ENCODE measurements at regions not wholly inside any gene's neighbourhood (a gene's known extent, or its start where the extent isn't known, plus 50 kb on each side); places are given as distances from the start of the nearest gene placed in this dataset.

GRCh38 chr5:21644032-21644431, 1209.1 kb downstream of the CDH12 start:
- no peak for TF ChIP-seq POLR2AphosphoS5 (IDR thresholded peaks at IDR 0.05)
- H3K4me3 ChIP-seq: no peak overlapping the region
- intact Hi-C loops (cut with DNase I): no loop called here
- no peaks in the 10 kb centered on the region for H3K9me3 ChIP-seq
- 25 to 68% methylated on average over 3 of the region's 3 CpGs for WGBS, 2 donors
- no peak for DNase-seq
- H3K4me1 ChIP-seq: no peaks in the 10 kb centered on the region
- no peaks in the 10 kb centered on the region for H3K27me3 ChIP-seq
- no peak overlapping the region for H3K27ac ChIP-seq
- no peaks in the 10 kb centered on the region for H3K36me3 ChIP-seq

GRCh38 chr5:21642312-21642711, 1210.8 kb downstream of the CDH12 start:
- intact Hi-C loops (cut with DNase I): no loop called here
- H3K36me3 ChIP-seq: no peaks in the 10 kb centered on the region
- TF ChIP-seq EP300 (IDR thresholded peaks at IDR 0.05) (no peak), CTCF (IDR thresholded peaks at IDR 0.05) (no peak), POLR2A (IDR thresholded peaks at IDR 0.05) (no peak), POLR2AphosphoS5 (IDR thresholded peaks at IDR 0.05) (no peak)
- H3K27ac ChIP-seq: no peak overlapping the region
- no peaks in the 10 kb centered on the region for H3K27me3 ChIP-seq
- H3K9me3 ChIP-seq: no peaks in the 10 kb centered on the region
- DNase-seq: no peak
- H3K4me3 ChIP-seq: no peak overlapping the region
- 76 to 79% methylated on average over 1 of the region's 1 CpG for WGBS, 2 donors
- no peaks in the 10 kb centered on the region for H3K4me1 ChIP-seq

- 94 to 98% methylated on average over 2 of the region's 2 CpGs for WGBS, 2 donors
- TF ChIP-seq EP300 (IDR thresholded peaks at IDR 0.05): no peak
- TF ChIP-seq CTCF (IDR thresholded peaks at IDR 0.05): no peak
- Histone ChIP-seq H3K4me3 (no peak overlapping the region), H3K36me3 (no peaks in the 10 kb centered on the region), H3K27me3 (no peaks in the 10 kb centered on the region), H3K9me3 (no peaks in the 10 kb centered on the region), H3K4me1 (no peaks in the 10 kb centered on the region), H3K27ac (no peak overlapping the region)
- intact Hi-C loops (cut with DNase I): no loop called here
- DNase-seq: no peak
Measured at GRCh38 chr5:21623831-21624230, 1229.3 kb downstream of the CDH12 start.

GRCh38 chr5:21615195-21615765, 1237.9 kb downstream of the CDH12 start:
- Histone ChIP-seq H3K27me3 (no peaks in the 10 kb centered on the region), H3K27ac (no peak overlapping the region), H3K4me3 (no peak overlapping the region), H3K4me1 (no peaks in the 10 kb centered on the region), H3K9me3 (no peaks in the 10 kb centered on the region), H3K36me3 (no peaks in the 10 kb centered on the region)
- TF ChIP-seq EP300 (IDR thresholded peaks at IDR 0.05) (no peak), POLR2A (IDR thresholded peaks at IDR 0.05) (no peak), CTCF (IDR thresholded peaks at IDR 0.05) (no peak), POLR2AphosphoS5 (IDR thresholded peaks at IDR 0.05) (no peak)
- 90 to 94% methylated on average over 16 of the region's 16 CpGs for WGBS, 2 donors
- no peak for DNase-seq
- intact Hi-C loops (cut with DNase I): no loop called here

GRCh38 chr5:21613971-21614488, 1239.1 kb downstream of the CDH12 start:
- TF ChIP-seq POLR2A (IDR thresholded peaks at IDR 0.05): no peak
- no peak overlapping the region for H3K4me3 ChIP-seq
- WGBS, 2 donors: 70 to 78% methylated on average over 5 of the region's 5 CpGs
- H3K4me1 ChIP-seq: no peaks in the 10 kb centered on the region
- no peak overlapping the region for H3K27ac ChIP-seq
- DNase-seq: no peak
- intact Hi-C loops (cut with DNase I): no loop called here
- H3K27me3 ChIP-seq: no peaks in the 10 kb centered on the region
- no peaks in the 10 kb centered on the region for H3K9me3 ChIP-seq
- no peaks in the 10 kb centered on the region for H3K36me3 ChIP-seq

GRCh38 chr5:21603796-21604195, 1249.3 kb downstream of the CDH12 start:
- TF ChIP-seq POLR2A (IDR thresholded peaks at IDR 0.05): no peak
- TF ChIP-seq POLR2AphosphoS5 (IDR thresholded peaks at IDR 0.05): no peak
- TF ChIP-seq EP300 (IDR thresholded peaks at IDR 0.05): no peak
- TF ChIP-seq CTCF (IDR thresholded peaks at IDR 0.05): no peak
- intact Hi-C loops (cut with DNase I): no loop called here
- Histone ChIP-seq H3K36me3 (no peaks in the 10 kb centered on the region), H3K9me3 (no peaks in the 10 kb centered on the region), H3K4me3 (no peak overlapping the region), H3K27me3 (no peaks in the 10 kb centered on the region), H3K27ac (no peak overlapping the region), H3K4me1 (no peaks in the 10 kb centered on the region)
- 54 to 71% methylated on average over 2 of the region's 2 CpGs for WGBS, 2 donors
- DNase-seq: no peak
